WERI-Rb-1 (cell line): ENCODE measurements at regions not wholly inside any gene's neighbourhood (a gene's known extent, or its start where the extent isn't known, plus 50 kb on each side); places are given as distances from the start of the nearest gene placed in this dataset.

Experiments used
- DNase-seq: peaks from one replicate; pipeline ENCODE4 v3.0.0-alpha.2; 2020
- H3K27ac ChIP-seq: fragments of 250-450 bp; sonication (Bioruptor Pico); 2 replicates; pipeline ENCODE4 v1.5.1; 2020; ENCODE audit warnings: mild to moderate bottlenecking, moderate library complexity
- H3K27me3 ChIP-seq: fragments of 250-450 bp; sonication (Bioruptor Pico); 2 replicates; pipeline ENCODE4 v1.5.1; 2021; ENCODE audit warnings: mild to moderate bottlenecking, low read depth, moderate library complexity; ENCODE audit not compliant: insufficient read depth, severe bottlenecking
- H3K36me3 ChIP-seq: fragments of 250-450 bp; sonication (Bioruptor Pico); 2 replicates; pipeline ENCODE4 v1.5.1; 2020; ENCODE audit warnings: mild to moderate bottlenecking, moderate library complexity
- H3K4me3 ChIP-seq: 2 replicates; pipeline ENCODE4 v1.5.1; 2011; ENCODE audit warnings: low read depth, mild to moderate bottlenecking, control low read depth, low read length
- H3K9me3 ChIP-seq: fragments of 250-450 bp; sonication (Bioruptor Pico); 2 replicates; pipeline ENCODE4 v1.5.1; 2021; ENCODE audit warnings: mild to moderate bottlenecking, moderate library complexity; ENCODE audit not compliant: severe bottlenecking
- CTCF ChIP-seq: IDR thresholded peaks from 2 replicates; pipeline ENCODE4 v1.5.1; 2011; ENCODE audit warnings: low read depth, mild to moderate bottlenecking, control low read depth, inconsistent platforms, low read length

GRCh38 chr19:46959894-46960556 lies 59.6 kb upstream of the NPAS1 start:
- Histone ChIP-seq H3K27me3 (no peaks in the 10 kb centered on the region), H3K4me3 (no peak overlapping the region), H3K9me3 (no peaks in the 10 kb centered on the region), H3K27ac (no peak overlapping the region), H3K36me3 (no peaks in the 10 kb centered on the region)
- no peak for TF ChIP-seq CTCF
- DNase-seq = no peak

GRCh38 chr19:46962030-46962570 lies 57.5 kb upstream of the NPAS1 start:
- no peaks in the 10 kb centered on the region for H3K9me3 ChIP-seq
- no peak overlapping the region for H3K27ac ChIP-seq
- no peaks in the 10 kb centered on the region for H3K27me3 ChIP-seq
- no peak overlapping the region for H3K4me3 ChIP-seq
- peaks cover 5% of the 10 kb centered on the region; the same call in 1 of the 2 replicates for H3K36me3 ChIP-seq
- TF ChIP-seq CTCF = no peak
- no peak for DNase-seq

- no peak for TF ChIP-seq CTCF
- Histone ChIP-seq H3K4me3 (no peak overlapping the region), H3K27ac (no peak overlapping the region), H3K9me3 (no peaks in the 10 kb centered on the region), H3K36me3 (peaks cover 5% of the 10 kb centered on the region; the same call in 1 of the 2 replicates), H3K27me3 (no peaks in the 10 kb centered on the region)
- DNase-seq = no peak
Observed at GRCh38 chr19:46963093-46963734, 56.4 kb upstream of the NPAS1 start.

- Histone ChIP-seq H3K4me3 (no peak overlapping the region), H3K9me3 (no peaks in the 10 kb centered on the region), H3K27ac (no peak overlapping the region), H3K27me3 (no peaks in the 10 kb centered on the region), H3K36me3 (peaks cover 11% of the 10 kb centered on the region)
- no peak for TF ChIP-seq CTCF
- no peak for DNase-seq
Observed at GRCh38 chr19:46967578-46968032, 52.0 kb upstream of the NPAS1 start.
